ENCODE measurements at regions not wholly inside any gene's neighbourhood (a gene's known extent, or its start where the extent isn't known, plus 50 kb on each side); places are given as distances from the start of the nearest gene placed in this dataset.

- WGBS = 68% methylated on average over 2 of the region's 2 CpGs
- no peak for DNase-seq (ENCODE audit: low spot score)
- no peak for TF ChIP-seq FOXA2 (IDR thresholded peaks at IDR 0.05)
- no peak for TF ChIP-seq FOXA1 (IDR thresholded peaks at IDR 0.05)
- TF ChIP-seq RAD21 (IDR thresholded peaks at IDR 0.05) = no peak
- TF ChIP-seq, protein P1, sequence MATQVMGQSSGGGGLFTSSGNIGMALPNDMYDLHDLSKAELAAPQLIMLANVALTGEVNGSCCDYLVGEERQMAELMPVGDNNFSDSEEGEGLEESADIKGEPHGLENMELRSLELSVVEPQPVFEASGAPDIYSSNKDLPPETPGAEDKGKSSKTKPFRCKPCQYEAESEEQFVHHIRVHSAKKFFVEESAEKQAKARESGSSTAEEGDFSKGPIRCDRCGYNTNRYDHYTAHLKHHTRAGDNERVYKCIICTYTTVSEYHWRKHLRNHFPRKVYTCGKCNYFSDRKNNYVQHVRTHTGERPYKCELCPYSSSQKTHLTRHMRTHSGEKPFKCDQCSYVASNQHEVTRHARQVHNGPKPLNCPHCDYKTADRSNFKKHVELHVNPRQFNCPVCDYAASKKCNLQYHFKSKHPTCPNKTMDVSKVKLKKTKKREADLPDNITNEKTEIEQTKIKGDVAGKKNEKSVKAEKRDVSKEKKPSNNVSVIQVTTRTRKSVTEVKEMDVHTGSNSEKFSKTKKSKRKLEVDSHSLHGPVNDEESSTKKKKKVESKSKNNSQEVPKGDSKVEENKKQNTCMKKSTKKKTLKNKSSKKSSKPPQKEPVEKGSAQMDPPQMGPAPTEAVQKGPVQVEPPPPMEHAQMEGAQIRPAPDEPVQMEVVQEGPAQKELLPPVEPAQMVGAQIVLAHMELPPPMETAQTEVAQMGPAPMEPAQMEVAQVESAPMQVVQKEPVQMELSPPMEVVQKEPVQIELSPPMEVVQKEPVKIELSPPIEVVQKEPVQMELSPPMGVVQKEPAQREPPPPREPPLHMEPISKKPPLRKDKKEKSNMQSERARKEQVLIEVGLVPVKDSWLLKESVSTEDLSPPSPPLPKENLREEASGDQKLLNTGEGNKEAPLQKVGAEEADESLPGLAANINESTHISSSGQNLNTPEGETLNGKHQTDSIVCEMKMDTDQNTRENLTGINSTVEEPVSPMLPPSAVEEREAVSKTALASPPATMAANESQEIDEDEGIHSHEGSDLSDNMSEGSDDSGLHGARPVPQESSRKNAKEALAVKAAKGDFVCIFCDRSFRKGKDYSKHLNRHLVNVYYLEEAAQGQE (IDR thresholded peaks at IDR 0.05) = no peak
- no peak for TF ChIP-seq ATF3 (IDR thresholded peaks at IDR 0.05)
- no peak for TF ChIP-seq HNF4A (conservative IDR thresholded peaks at IDR 0.05)
- TF ChIP-seq EGR1 (IDR thresholded peaks at IDR 0.05; ENCODE audit: low read depth in 2 of 2) = no peak
- TF ChIP-seq MAX (IDR thresholded peaks at IDR 0.05) = no peak
- Histone ChIP-seq H3K4me1 (ENCODE audit: control insufficient read depth in 4 of 4, insufficient read depth in 4 of 4, low read length in 3 of 4) (no peaks in the 10 kb centered on the region), H3K27ac (ENCODE audit: low read depth in 1 of 2, low read length in 2 of 2) (no peak overlapping the region), H3K4me3 (ENCODE audit: low read depth in 1 of 3, low read length in 3 of 3) (no peak overlapping the region), H3K9ac (ENCODE audit: low read depth in 1 of 2, low read length in 2 of 2) (no peak overlapping the region), H3K36me3 (ENCODE audit: control insufficient read depth in 4 of 4, insufficient read depth in 3 of 4, low read depth in 1 of 4, low read length in 3 of 4) (no peaks in the 10 kb centered on the region), H3K27me3 (ENCODE audit: control insufficient read depth in 4 of 4, insufficient read depth in 4 of 4, low read length in 3 of 4) (peaks cover 0 to 2% (median 0%) of the 10 kb centered on the region in 4 donors), H3K9me3 (ENCODE audit: control insufficient read depth in 4 of 4, low read length in 3 of 4) (no peaks in the 10 kb centered on the region)
Measured at GRCh38 chr2:30055548-30055947, 91.3 kb upstream of the YPEL5 start.

GRCh38 chr2:30060562-30060961 lies 86.2 kb upstream of the YPEL5 start:
- H3K27me3 ChIP-seq (ENCODE audit: control insufficient read depth in 4 of 4, insufficient read depth in 4 of 4, low read length in 3 of 4) = peaks cover 0 to 3% (median 0%) of the 10 kb centered on the region in 4 donors
- H3K9ac ChIP-seq (ENCODE audit: low read depth in 1 of 2, low read length in 2 of 2) = no peak overlapping the region
- H3K36me3 ChIP-seq (ENCODE audit: control insufficient read depth in 4 of 4, insufficient read depth in 3 of 4, low read depth in 1 of 4, low read length in 3 of 4) = no peaks in the 10 kb centered on the region
- H3K4me1 ChIP-seq (ENCODE audit: control insufficient read depth in 4 of 4, insufficient read depth in 4 of 4, low read length in 3 of 4) = no peaks in the 10 kb centered on the region
- no peak for DNase-seq (ENCODE audit: low spot score)
- TF ChIP-seq RAD21 (IDR thresholded peaks at IDR 0.05) (no peak), RXRA (IDR thresholded peaks at IDR 0.05) (no peak), FOXA1 (IDR thresholded peaks at IDR 0.05) (no peak), HNF4A (conservative IDR thresholded peaks at IDR 0.05) (no peak), ZBTB33 (IDR thresholded peaks at IDR 0.05) (no peak), SP1 (IDR thresholded peaks at IDR 0.05) (no peak), YY1 (IDR thresholded peaks at IDR 0.05) (no peak), FOXA2 (IDR thresholded peaks at IDR 0.05) (no peak), EGR1 (IDR thresholded peaks at IDR 0.05; ENCODE audit: low read depth in 2 of 2) (no peak), JUND (IDR thresholded peaks at IDR 0.05) (no peak), NR2F2 (IDR thresholded peaks at IDR 0.05) (no peak), GABPA (IDR thresholded peaks at IDR 0.05 in 1 of 2, conservative IDR thresholded peaks at IDR 0.05 in 1 of 2) (no peak)
- H3K27ac ChIP-seq (ENCODE audit: low read depth in 1 of 2, low read length in 2 of 2) = no peak overlapping the region
- peaks cover 0 to 5% (median 0%) of the 10 kb centered on the region in 4 donors for H3K9me3 ChIP-seq (ENCODE audit: control insufficient read depth in 4 of 4, low read length in 3 of 4)
- WGBS = 80% methylated on average over 5 of the region's 5 CpGs
- H3K4me3 ChIP-seq (ENCODE audit: low read depth in 1 of 3, low read length in 3 of 3) = no peak overlapping the region
